Upper lobe of left lung (tissue), 4 donors: ENCODE measurements at regions not wholly inside any gene's neighbourhood (a gene's known extent, or its start where the extent isn't known, plus 50 kb on each side); places are given as distances from the start of the nearest gene placed in this dataset.

ENCODE experiments used
- EP300 ChIP-seq, 4 donors: sonication (generic); formaldehyde crosslinking; IDR thresholded peaks; one replicate each; pipeline ENCODE4 v1.5.1; 2017; ENCODE audit warnings: antibody characterized with exemption in 4 of 4, control low read depth in 2 of 4
- POLR2A ChIP-seq, 4 donors: fragments of 450-650 bp; IDR thresholded peaks; one replicate each; pipeline ENCODE4 v1.5.1; 2016 to 2017; ENCODE audit warnings: antibody characterized with exemption in 4 of 4, mild to moderate bottlenecking in 2 of 4
- POLR2AphosphoS5 ChIP-seq, 2 donors: sonication (generic); formaldehyde crosslinking; IDR thresholded peaks; one replicate each; pipeline ENCODE4 v1.5.1; 2017; ENCODE audit warnings: antibody characterized with exemption in 2 of 2
- TF ChIP-seq, protein P1 (sequence below), 6 experiments: fragments of 450-650 bp in 4 of 6; fragments of 200-600 bp in 2 of 6; sonication (generic) in 2 of 6; IDR thresholded peaks; one replicate each; pipeline ENCODE4 v1.5.1; 2016 to 2019; ENCODE audit warnings: antibody characterized with exemption in 6 of 6

- TF ChIP-seq, protein P1, sequence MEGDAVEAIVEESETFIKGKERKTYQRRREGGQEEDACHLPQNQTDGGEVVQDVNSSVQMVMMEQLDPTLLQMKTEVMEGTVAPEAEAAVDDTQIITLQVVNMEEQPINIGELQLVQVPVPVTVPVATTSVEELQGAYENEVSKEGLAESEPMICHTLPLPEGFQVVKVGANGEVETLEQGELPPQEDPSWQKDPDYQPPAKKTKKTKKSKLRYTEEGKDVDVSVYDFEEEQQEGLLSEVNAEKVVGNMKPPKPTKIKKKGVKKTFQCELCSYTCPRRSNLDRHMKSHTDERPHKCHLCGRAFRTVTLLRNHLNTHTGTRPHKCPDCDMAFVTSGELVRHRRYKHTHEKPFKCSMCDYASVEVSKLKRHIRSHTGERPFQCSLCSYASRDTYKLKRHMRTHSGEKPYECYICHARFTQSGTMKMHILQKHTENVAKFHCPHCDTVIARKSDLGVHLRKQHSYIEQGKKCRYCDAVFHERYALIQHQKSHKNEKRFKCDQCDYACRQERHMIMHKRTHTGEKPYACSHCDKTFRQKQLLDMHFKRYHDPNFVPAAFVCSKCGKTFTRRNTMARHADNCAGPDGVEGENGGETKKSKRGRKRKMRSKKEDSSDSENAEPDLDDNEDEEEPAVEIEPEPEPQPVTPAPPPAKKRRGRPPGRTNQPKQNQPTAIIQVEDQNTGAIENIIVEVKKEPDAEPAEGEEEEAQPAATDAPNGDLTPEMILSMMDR (IDR thresholded peaks at IDR 0.05) = no peak
- TF ChIP-seq POLR2A (IDR thresholded peaks at IDR 0.05) = no peak
- no peak for TF ChIP-seq POLR2AphosphoS5 (IDR thresholded peaks at IDR 0.05)
- TF ChIP-seq EP300 (IDR thresholded peaks at IDR 0.05) = no peak
These were observed 196.8 kb downstream of the KIF26A start for GRCh38 chr14:104335176-104335575.
